B cell (primary cell): ENCODE measurements at regions not wholly inside any gene's neighbourhood (a gene's known extent, or its start where the extent isn't known, plus 50 kb on each side); places are given as distances from the start of the nearest gene placed in this dataset.

Experiments
- ATAC-seq: fragments of 200-7000 bp; cut with Tn5 transposase; one replicate; pipeline ENCODE4 v1.10.0; 2021; ENCODE audit warnings: low read depth, mild to moderate bottlenecking, moderate number of reproducible peaks, moderate library complexity
- CTCF ChIA-PET: fragments of 350-600 bp; sonication (Branson Sonifier 250); formaldehyde crosslinking; loops from one replicate; lab custom pipeline; 2021; ENCODE audit warnings: antibody characterized with exemption, inconsistent platforms; lab: Charles Lee
- POLR2A ChIA-PET: fragments of 350-600 bp; sonication (Branson Sonifier 250); formaldehyde crosslinking; loops from one replicate; lab custom pipeline; 2021; ENCODE audit warnings: antibody characterized with exemption; lab: Charles Lee
- DNase-seq: peaks from one replicate; pipeline ENCODE4 v3.0.0; 2013
- H2AFZ ChIP-seq: 2 replicates; pipeline ENCODE4 v1.6.1; 2012; ENCODE audit warnings: mild to moderate bottlenecking, low read depth, low read length; ENCODE audit not compliant: insufficient read depth, poor library complexity, severe bottlenecking
- H3K27ac ChIP-seq, 2 donors: 1 replicate in 1 of 2; 2 replicates in 1 of 2; pipeline ENCODE4 v1.5.1; 2012 to 2013; ENCODE audit warnings: low read length in 2 of 2, mild to moderate bottlenecking in 2 of 2, moderate library complexity in 1 of 2
- H3K27me3 ChIP-seq, 4 experiments: fragments of 200-600 bp in 1 of 4; sonication (generic) in 1 of 4; replicated peaks in 1 of 4; 1 replicate in 2 of 4; 2 replicates in 2 of 4; pipeline versions ENCODE4 v1.6.1 to v1.7.0; 2013 to 2016; ENCODE audit warnings: low read length in 3 of 4, mild to moderate bottlenecking in 2 of 4, mixed read lengths in 1 of 4, moderate library complexity in 1 of 4; ENCODE audit not compliant: insufficient read depth in 4 of 4, control insufficient read depth in 3 of 4; ENCODE audit errors: control extremely low read depth in 1 of 4
- H3K36me3 ChIP-seq, 2 experiments: replicated peaks in 1 of 2; 1 replicate in 1 of 2; 2 replicates in 1 of 2; pipeline versions ENCODE4 v1.6.1 to v1.7.1; 2013; ENCODE audit warnings: low read length in 1 of 2; ENCODE audit not compliant: insufficient read depth in 2 of 2, control insufficient read depth in 1 of 2; ENCODE audit errors: control extremely low read depth in 1 of 2, extremely low read depth in 1 of 2
- H3K4me1 ChIP-seq, 2 donors: fragments of 200-600 bp in 1 of 2; sonication (generic) in 1 of 2; 1 replicate in 1 of 2; 2 replicates in 1 of 2; pipeline versions ENCODE4 v1.5.1 to v1.6.1; 2013 to 2017; ENCODE audit warnings: low read length in 2 of 2; ENCODE audit not compliant: control insufficient read depth in 2 of 2, insufficient read depth in 2 of 2
- H3K4me2 ChIP-seq: replicated peaks from 2 replicates; pipeline ENCODE3; 2012; ENCODE audit warnings: mild to moderate bottlenecking, low read depth, low read length; ENCODE audit not compliant: poor library complexity, severe bottlenecking
- H3K4me3 ChIP-seq, 5 experiments: fragments of 200-600 bp in 1 of 5; sonication (generic) in 1 of 5; 1 replicate in 3 of 5; 2 replicates in 2 of 5; pipeline versions ENCODE4 v1.5.1 to v1.7.0; 2011 to 2016; ENCODE audit warnings: low read length in 4 of 5, mild to moderate bottlenecking in 4 of 5, low read depth in 2 of 5, control low read depth in 1 of 5, moderate library complexity in 1 of 5; ENCODE audit not compliant: insufficient read depth in 1 of 5; ENCODE audit errors: control extremely low read depth in 1 of 5, extremely low read depth in 1 of 5
- H3K79me2 ChIP-seq: fragments of 200-600 bp; sonication (generic); one replicate; pipeline ENCODE4 v1.6.0; 2016; ENCODE audit warnings: low read length; ENCODE audit not compliant: control insufficient read depth, insufficient read depth
- H3K9ac ChIP-seq: fragments of 200-600 bp; sonication (generic); 2 replicates; pipeline ENCODE4 v1.6.1; 2017; ENCODE audit warnings: mild to moderate bottlenecking, low read length, moderate library complexity
- H3K9me3 ChIP-seq, 3 donors: one replicate each; pipeline versions ENCODE4 v1.6.1 to v1.7.1; 2013; ENCODE audit warnings: low read length in 2 of 3; ENCODE audit not compliant: control insufficient read depth in 2 of 3, insufficient read depth in 1 of 3; ENCODE audit errors: control extremely low read depth in 1 of 3
- H4K20me1 ChIP-seq: 2 replicates; pipeline ENCODE4 v1.6.0; 2012; ENCODE audit warnings: mild to moderate bottlenecking, low read length; ENCODE audit not compliant: insufficient read depth, control insufficient read depth, poor library complexity, severe bottlenecking
- H3K27ac Mint-ChIP-seq: one replicate; pipeline ENCODE4 v1.8.0; 2021; ENCODE audit warnings: mixed read lengths
- H3K27me3 Mint-ChIP-seq: one replicate; pipeline ENCODE4 v1.8.0; 2021; ENCODE audit warnings: mixed read lengths
- H3K4me1 Mint-ChIP-seq: one replicate; pipeline ENCODE4 v1.8.0; 2021; ENCODE audit warnings: mixed read lengths
- H3K4me3 Mint-ChIP-seq: one replicate; pipeline ENCODE4 v1.8.0; 2021; ENCODE audit warnings: mixed read lengths
- H3K9me3 Mint-ChIP-seq: one replicate; pipeline ENCODE4 v1.8.0; 2022; ENCODE audit warnings: mixed read lengths; ENCODE audit not compliant: insufficient read depth
- CTCF ChIP-seq: fragments of 200-600 bp; IDR thresholded peaks from one replicate; pipeline ENCODE4 v1.8.0; 2022; ENCODE audit warnings: antibody characterized with exemption, mild to moderate bottlenecking
- EZH2 ChIP-seq: IDR thresholded peaks from 2 replicates; pipeline ENCODE4 v1.6.1; 2012; ENCODE audit warnings: borderline replicate concordance, low read depth, mild to moderate bottlenecking, moderate library complexity, low read length; ENCODE audit not compliant: insufficient read depth, poor library complexity, severe bottlenecking
- WGBS: methylation state at CpG from one replicate; pipeline ENCODE4 v1.1.5; 2013; ENCODE audit warnings: missing lambda C conversion rate; ENCODE audit not compliant: insufficient coverage; 5-methylcytosine and 5-hydroxymethylcytosine counted together
- intact Hi-C: fragments of 100-400 bp; cut with micrococcal nuclease; formaldehyde crosslinking; loops from one replicate; pipeline ENCODE4 v1.10.0; 2022

- Histone ChIP-seq H3K9ac (no peak overlapping the region), H4K20me1 (no peaks in the 10 kb centered on the region), H3K27ac (no peak overlapping the region), H3K9me3 (no peaks in the 10 kb centered on the region), H3K4me1 (no peaks in the 10 kb centered on the region), H3K36me3 (no peaks in the 10 kb centered on the region), H3K4me3 (no peak overlapping the region), H3K79me2 (no peaks in the 10 kb centered on the region), H3K27me3 (no peaks in the 10 kb centered on the region), H3K4me2 (no peak overlapping the region), H2AFZ (no peak overlapping the region)
- no peak overlapping the region for H3K4me3 Mint-ChIP-seq
- no peak for TF ChIP-seq EZH2
- TF ChIP-seq CTCF, result no peak
- ATAC-seq (no peak), DNase-seq (no peak)
- no CpG with 5 or more reads among the region's 2 CpGs for WGBS
- ChIA-PET POLR2A (no interaction called here), CTCF (no interaction called here)
- intact Hi-C loops, result no loop called here
- H3K27me3 Mint-ChIP-seq, result no peaks in the 10 kb centered on the region
- H3K4me1 Mint-ChIP-seq, result no peaks in the 10 kb centered on the region
- peaks cover 4% of the 10 kb centered on the region for H3K9me3 Mint-ChIP-seq
- no peak overlapping the region for H3K27ac Mint-ChIP-seq
Observed at GRCh38 chr9:29751226-29751625, 2177.9 kb upstream of the C9orf72 start.

- no peak overlapping the region for H3K4me2 ChIP-seq
- H3K27ac Mint-ChIP-seq, result no peak overlapping the region
Observed at GRCh38 chr9:29753638-29754037, 2180.4 kb upstream of the C9orf72 start.

More at GRCh38 chr9:29753638-29754037, 2180.4 kb upstream of the C9orf72 start:
- ChIA-PET CTCF (no interaction called here), POLR2A (no interaction called here)
- H3K27me3 Mint-ChIP-seq, result no peaks in the 10 kb centered on the region
- Histone ChIP-seq H3K4me1 (no peaks in the 10 kb centered on the region), H3K4me3 (no peak overlapping the region), H3K27me3 (no peaks in the 10 kb centered on the region), H3K9me3 (no peaks in the 10 kb centered on the region), H3K9ac (no peak overlapping the region), H3K36me3 (no peaks in the 10 kb centered on the region), H2AFZ (no peak overlapping the region), H4K20me1 (no peaks in the 10 kb centered on the region), H3K27ac (no peak overlapping the region), H3K79me2 (no peaks in the 10 kb centered on the region)
- no peaks in the 10 kb centered on the region for H3K4me1 Mint-ChIP-seq
- peaks cover 4% of the 10 kb centered on the region for H3K9me3 Mint-ChIP-seq
- TF ChIP-seq CTCF, result no peak
- no peak for TF ChIP-seq EZH2
- intact Hi-C loops, result no loop called here
- no peak for ATAC-seq
- DNase-seq, result no peak
- no peak overlapping the region for H3K4me3 Mint-ChIP-seq
